NCI-H146 treated with DMSO at 0.1 percent for 48 hours (cell line): ENCODE measurements at regions not wholly inside any gene's neighbourhood (a gene's known extent, or its start where the extent isn't known, plus 50 kb on each side); places are given as distances from the start of the nearest gene placed in this dataset.
A peak's percentile ranks its signal among the peaks of the same experiment; 100 is the strongest.
"Not testable (repeated sequence)": the region's sequence is repeated elsewhere in the genome, so short reads cannot be mapped to it uniquely, and the experiment has no call there.

Experiments
- DNase-seq: peaks from one replicate; lab custom pipeline; 2025; ENCODE audit not compliant: unreplicated experiment; lab: John Stamatoyannopoulos, UW

DNA sequence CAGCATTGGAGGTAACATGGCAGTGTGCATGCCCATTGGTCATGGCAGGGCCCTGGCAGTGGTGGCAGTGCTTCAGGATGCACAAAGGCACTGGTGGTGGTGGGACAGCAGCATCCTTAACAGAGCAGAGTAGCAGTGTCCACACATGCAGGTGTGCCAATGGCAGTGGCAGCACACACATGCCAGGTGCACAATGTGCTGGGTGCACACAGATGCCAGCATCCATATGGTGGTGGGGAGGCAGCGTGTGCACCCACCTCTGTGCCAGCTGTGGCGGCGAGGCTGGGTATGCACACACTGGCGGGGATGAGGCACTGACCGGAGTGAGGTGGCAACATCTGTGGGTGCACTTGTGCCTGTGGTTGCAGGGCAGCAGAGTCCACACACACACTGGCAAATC, 150.6 kb downstream of the SI start:
- no peak for DNase-seq

DNA sequence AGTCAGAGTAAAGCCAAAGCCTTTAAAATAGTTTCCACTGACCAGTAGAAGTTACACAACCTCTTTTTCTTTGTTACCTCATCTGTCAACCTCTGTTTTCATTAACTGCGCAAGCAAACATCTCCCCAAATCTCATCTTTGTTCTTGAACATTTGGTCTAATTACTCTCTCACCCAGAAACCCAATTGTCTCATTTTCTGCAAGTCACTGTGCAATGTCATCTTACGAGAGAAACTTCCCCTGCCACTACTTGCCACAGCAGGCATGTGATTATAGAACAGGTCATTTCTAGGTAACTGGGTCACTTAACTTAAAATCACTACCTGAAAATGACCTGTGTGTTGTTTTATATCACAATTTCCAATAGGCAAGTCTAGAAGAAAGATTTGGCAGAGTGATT, 159.4 kb downstream of the SI start:
- DNase-seq, result no peak

DNA sequence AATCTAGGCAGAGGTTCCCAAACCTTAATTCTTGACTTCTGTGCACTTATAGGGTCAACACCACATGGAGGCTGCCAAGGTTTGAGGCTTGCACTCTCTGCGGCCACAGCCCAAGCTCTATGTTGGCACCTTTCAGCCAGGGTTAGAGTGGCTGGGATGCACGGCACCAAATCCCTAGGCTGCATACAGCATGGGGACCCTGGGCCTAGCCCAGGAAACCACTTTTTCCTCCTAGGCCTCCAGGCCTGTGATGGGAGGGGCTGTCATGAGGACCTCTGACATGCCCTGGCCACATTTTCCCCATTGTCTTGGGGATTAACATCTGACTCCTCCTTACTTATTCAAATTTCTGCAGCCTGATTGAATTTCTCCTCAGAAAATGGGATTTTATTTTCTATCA, 165.4 kb downstream of the SI start:
- no peak for DNase-seq

DNA sequence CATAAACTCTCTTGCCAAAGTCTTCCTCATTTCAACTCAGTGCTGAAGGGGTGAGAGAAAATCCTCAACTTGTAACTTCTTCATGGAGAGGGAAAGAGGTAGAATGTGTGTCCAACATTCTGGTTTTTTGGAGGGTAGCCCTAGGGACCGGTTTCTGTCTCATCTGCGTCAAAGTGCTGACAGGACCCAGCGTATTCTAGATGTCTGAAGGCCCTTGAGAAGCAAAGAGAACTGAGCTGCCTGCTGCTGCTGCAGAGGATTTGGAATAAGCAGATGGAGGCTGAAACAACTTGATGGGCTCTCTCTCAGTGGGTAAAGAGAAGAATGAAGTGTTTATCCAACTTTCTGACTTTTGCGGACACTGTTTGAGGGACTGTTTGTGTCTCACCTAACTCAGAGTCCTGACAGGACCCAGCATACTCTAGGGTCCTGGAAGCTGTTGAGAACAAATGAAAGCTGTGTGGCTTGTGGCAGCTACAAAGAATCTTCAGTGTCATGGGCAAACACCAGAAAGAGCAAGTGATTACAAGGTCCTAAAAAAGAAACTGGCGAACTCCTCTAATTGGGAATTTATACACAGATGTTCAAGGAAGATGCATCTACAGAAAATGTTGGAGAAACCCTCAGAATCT, 174.4 kb downstream of the SI start:
- no peak for DNase-seq

DNA sequence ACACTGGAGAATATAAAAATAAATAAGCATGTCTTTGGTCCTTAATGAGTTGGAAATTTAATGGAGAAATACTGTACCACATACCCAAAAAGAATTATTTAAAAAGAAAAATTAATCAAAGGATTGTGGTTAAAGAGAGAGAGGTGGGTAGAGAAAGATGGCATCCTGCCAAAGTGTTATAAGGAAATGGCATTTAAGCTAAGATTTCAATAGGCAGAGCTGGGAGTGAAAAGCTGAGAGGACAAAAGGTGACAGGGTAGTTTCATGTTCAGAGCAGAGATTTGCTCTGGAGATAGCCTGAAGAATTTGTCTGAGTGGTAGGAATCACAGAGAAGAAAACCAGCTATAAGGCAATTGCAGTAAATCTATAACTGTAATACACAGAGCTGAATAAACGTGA, 181.0 kb downstream of the SI start:
- no peak for DNase-seq

DNA sequence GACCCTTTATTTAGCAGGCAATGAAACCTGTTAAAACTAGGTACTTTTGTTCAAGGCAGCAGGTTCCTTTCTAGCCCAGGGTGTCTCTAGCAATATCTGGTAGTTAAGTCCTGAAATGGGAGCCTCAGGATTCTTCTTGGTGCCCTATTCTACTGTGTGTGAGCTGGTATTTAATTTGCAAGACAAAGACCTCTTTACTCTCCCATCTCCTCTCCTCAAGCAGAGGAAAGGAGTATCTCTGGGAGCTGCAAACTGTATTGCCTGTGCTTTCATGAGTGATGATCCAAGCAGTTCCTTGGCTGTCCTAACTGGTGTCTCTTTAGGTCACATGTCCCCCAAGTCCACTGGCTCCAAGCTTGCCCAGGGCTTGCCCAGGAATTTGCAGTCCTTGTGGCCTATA, 188.2 kb downstream of the SI start:
- no peak for DNase-seq

DNA sequence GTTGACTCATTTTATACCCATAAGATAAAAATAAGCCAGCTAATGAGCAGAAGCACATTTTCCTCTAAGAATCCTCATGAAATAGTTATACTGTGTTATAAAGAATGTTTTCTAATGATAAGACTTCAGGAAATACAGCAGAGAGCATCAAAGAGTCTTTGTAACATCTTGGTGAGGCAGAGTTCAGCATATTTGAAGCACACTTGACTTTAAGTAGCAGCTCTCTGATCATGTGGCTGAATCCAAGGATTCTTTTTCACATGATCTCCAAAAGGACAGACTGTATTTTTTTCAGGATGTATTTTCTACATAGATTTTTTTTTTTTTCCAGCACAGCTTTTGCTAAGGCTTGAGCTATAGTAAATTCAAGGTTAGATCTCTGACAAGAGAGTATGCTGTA, 195.1 kb downstream of the SI start:
- no peak for DNase-seq

DNA sequence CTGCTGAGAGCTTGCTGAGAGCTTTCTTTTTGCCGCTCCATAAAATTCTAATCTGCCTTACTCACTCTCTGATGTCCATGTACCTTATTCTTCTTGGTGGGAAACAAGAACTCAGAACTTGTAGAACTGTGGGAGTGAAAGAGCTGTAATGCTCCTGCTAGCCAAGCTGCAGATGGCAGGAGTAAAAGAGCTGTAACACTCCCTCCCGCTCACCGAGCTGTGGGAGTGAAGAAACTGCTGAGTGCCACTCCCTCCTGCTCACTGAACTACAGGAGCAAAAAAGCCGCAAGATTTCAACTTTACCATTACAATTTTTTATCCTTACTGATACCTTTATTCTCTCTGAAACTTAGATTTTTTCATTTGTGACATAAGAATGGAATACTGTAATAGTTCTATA, 199.1 kb downstream of the SI start:
- no peak for DNase-seq

DNA sequence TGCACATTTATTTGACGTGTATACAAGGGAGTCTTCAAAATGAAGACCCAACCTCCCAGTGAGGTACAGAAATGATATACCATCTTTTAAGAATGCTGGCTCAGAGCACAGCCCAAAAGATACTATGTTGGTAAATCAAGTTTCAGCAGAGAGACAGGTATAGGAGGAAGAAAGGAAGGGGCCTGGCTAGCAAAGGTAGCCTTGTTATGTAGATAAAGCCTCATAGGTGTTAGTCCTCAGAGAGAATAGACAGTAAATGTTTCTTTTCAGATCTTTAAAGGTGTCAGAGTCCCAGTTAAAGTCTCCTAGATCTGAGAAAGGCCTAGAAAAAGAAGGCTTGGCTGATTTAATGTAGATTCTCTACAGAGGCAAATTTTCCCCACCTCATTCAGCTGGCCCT, 213.8 kb downstream of the SI start:
- DNase-seq, result no peak

DNA sequence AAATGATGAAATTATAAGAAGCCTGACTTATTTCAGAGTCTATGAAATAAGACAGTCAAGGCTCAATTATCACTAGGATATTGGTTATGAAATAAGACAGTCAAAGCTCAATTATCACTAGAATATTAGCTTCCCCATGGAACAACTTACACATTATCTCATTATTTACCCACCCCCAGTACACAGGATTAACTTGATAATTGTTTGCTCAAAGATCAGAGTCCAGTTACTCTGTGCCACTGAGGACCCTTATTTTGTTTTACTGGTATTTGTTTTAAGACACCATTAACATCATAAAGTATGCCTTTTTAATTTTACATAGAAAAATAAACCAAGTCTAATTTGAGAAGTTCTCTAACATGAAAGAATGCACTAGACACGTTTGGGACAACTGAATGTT, 225.4 kb downstream of the SI start:
- DNase-seq, result no peak

DNA sequence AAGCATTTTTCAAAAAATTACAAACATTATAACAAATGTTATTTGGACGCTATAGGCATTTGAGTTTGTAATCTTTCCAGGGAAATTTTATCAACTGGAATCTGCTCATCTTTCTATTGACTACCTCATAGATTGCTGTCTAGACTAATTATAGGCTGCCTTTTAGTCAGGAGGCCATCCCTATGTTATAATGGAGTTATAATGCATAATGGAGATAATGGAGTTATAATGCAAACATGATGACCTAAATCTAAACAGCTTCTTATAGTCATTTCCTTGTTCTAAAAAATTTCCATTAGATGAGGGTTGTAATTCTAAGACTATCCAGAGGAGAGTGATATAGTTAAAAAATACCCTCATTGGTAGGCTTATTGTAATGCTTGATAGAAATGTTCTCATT, 226.4 kb downstream of the SI start:
- DNase-seq, result peak; percentile 20

DNA sequence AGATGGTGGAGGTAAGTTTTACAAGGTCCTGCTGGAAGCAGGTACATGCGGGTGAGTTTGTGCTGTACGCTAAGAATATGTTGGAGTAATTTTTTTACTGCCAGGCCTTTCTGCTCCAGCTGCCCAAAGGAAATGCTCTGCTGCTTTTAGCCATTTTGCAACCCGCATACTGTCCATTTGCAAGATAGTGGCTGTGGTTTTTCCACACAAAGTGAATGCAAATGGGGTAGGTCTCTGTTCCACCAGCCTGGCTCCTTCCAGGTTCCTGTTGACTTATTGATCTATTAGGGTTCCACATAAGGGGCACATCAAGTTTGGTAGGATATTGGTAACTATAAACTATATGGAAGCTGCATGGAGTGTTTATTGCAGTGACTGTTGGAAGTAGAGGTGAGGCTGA, 227.1 kb downstream of the SI start:
- DNase-seq, result no peak

DNA sequence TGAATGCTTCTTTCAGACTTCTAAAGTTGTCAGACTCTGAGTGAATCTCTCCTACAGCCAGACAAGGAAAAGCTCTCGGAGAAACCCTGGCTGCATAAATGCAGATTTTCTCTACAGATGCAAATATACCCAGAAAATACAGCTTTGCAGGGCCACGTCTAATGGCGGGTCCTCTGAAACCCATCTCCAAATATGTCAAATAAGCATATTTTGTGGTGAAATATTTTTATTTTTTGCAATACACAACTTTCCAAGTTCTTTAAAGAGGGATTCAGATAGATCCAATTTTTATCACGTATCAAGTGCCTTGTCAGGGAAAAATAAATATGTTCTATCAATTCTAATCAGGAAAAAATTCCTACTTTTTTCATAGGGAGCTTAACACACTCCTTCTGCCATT, 229.4 kb downstream of the SI start:
- no peak for DNase-seq

DNA sequence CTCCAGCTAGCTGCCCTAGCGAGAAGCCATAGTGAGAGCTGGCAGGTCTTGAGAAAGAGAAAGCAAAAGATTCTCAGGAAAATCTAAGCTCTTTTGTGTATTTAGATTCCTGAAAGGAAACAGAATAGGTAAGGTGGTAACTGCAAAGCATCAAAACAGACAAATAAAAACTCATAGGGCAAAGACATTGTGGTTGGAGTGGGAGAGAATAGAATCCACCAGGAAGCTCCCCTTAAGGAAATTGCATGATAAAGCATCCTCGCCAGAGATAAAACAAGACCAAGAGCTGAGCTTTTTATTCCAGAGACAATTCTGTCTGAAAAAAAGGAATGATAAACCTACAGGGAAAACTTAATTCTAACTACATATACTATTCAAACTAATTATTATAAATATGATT, 232.6 kb downstream of the SI start:
- DNase-seq, result no peak

DNA sequence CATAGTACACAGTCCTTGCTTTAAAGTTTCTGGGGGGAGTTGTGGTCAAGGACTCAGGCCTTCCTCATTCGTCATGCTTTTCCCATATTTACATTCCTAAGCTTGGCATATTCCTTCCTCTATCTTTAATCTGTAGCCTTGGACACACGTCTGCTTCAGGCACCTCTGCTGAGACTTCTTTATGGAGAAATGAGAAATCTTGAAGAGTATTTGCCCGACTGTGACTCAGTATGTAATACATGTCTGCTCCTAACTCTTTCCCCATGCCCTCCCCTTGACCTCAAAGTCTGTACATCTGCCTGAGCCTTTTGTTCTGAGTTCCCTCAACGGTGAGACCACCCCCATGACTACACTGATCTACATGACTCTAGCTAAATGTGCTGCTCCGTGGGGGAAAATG, 246.1 kb downstream of the SI start:
- no peak for DNase-seq

DNA sequence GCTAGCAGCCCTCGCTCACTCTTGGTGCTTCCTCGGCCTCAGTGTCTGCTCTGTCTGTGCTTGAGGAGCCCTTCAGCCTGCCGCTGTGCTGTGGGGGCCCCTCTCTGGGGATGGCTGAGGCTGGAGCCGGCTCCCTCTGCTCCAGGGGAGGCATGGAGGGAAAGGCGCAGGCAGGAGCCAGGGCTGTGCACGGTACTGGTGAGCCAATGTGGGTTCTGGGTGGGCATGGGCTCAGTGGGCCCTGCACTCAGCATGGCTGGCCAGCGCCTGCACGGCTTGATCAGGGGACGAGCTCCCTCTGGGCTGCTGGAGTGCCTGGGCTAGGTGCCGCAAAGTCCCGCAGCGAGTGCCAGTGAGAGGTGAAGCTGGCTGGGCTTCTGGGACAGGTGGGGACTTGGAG, 260.0 kb downstream of the SI start:
- DNase-seq, result no peak

DNA sequence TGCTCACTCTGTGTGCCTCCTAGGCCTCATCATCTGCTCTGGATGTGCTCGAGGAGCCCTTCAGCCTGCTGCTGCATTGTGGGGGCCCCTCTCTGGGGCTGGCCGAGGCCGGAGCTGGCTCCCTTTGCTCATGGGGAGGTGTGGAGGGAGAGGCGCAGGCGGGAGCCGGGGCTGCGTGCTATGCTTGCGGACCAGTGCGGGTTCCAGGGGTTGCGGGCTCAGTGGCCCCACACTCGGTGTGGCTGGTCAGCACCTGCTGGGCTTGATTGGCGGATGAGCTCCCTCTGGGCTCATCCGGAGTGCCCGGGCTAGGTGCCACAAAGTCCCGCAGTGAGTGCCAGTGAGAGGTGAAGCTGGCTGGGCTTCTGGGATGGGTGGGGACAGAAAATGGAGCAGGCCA, 264.2 kb downstream of the SI start:
- DNase-seq, result no peak

DNA sequence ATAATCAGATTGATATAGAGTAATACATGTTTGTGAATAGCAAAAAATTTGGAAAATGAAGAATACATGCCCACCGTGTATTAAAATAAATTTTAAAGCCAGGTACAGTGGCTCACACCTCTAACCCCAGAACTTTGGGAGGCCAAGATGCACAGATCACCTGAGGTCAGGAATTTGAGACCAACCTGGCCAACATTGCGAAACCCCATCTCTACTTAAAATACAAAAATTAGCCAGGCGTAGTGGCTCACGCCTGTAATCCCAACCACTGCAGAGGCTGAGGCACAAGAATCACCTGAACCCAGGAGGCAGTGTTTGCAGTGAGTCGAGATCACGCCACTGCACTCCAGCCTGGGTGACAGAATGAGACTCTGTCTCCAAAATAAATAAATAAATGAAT, 266.3 kb downstream of the SI start:
- no peak for DNase-seq

DNA sequence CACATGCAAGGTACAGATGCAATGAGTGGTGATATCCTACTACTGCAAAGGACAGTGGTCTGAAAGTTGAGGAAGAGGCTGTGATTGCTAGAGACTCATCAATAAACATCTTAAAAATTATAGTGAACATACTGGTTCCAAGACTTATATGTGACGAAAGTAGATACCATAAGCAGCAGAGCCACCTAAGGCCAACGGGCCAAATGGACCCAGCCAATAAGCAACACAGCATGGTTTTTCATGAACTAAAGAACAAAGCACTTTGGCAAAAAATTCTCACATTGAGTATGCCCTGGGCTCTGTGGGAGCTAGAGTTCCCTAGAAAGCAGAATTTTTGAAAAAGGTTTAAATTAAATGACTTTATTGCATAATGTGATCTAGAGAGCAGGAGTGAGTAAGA, 272.1 kb downstream of the SI start:
- no peak for DNase-seq

DNA sequence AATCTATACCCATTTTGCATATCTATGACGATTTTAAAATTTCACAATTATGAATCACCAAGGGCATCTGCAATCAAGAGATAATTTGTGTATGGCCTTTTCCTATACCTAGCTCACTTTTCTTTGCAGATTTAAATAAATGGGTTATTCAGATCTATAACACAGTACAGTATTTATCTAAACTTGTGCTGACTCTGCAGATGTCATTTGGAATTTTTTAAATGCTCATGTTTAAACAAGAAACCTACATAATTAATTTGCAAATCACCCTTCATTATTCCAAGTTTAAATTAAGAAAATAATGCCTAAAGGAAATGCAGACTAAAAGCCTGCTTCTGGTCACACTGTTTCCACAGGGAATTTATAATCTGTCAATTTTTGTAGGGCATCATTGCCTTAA, 284.2 kb downstream of the SI start:
- no peak for DNase-seq

DNA sequence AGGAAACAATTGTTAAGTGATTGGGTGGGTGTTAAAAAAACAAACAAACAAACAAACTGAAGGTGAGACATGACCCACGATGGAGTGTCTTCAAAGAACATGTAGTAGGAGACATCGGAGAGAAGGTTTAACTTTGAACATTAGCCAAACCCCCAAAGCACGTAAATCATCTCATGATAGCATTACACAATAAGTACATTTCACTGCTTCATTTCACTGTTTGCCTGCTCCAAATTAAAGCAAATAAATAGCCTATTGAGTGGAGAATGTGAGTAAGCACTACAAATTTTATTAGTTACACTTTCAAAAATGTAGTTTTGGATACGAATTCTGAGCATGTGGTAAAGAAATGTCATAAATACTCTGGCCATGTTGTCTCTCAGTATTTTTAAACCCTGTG, 287.0 kb downstream of the SI start:
- no peak for DNase-seq

DNA sequence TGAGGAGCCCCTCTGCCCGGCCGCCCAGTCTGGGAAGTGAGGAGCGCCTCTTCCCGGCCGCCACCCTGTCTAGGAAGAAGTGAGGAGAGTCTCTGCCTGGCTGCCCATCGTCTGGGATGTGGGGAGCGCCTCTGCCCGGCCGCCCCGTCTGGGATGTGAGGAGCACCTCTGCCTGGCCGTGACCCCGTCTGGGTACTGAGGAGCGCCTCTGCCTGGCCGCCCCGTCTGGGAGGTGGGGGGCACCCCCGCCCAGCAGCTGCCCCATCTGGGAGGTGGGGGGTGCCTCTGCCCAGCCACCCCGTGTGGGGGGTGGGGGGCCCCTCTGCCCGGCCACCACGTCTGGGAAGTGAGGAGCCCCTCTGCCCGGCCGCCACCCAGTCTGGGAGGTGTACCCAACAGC, 293.9 kb downstream of the SI start:
- DNase-seq, result not testable (repeated sequence)

DNA sequence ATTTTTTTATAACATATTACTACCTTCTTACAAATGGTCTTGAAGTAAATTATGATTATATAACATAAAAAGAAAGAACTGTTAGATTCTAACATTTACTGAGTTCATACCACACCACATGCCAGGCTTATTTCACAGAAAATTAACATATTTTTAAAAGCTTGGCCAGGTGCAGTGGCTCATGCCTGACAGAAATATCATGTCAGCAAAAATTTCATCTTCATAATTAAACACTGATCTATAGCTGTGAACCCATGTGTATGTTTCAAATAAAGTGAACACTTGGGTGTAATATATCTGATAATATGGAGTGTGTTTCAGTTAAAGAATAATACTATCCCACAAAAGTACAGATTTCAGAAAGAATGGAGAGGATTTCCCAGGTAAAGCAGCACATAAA, 296.5 kb downstream of the SI start:
- DNase-seq, result no peak

DNA sequence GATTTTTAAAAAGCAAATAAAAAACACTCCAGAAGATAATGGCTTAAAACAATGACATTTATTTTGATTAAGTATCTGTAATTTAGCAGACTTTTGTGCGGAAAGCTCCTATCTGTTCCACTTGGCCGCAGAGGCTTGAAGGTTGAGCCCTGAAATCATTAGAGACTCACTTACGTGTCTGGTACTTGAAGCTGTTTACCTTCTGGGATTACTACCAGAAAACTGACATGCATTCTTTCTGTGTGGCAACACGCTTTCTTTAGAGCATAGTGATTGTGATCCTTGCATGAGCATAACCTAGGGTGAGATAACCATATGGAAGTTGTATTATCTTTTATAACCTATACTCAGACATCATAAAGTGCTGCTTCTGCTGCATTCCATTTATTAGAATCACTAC, 298.5 kb downstream of the SI start:
- DNase-seq, result no peak
